Muscle of leg (tissue), 3 donors: ENCODE measurements at regions not wholly inside any gene's neighbourhood (a gene's known extent, or its start where the extent isn't known, plus 50 kb on each side); places are given as distances from the start of the nearest gene placed in this dataset.
A peak's percentile ranks its signal among the peaks of the same experiment; 100 is the strongest.

Experiments
- DNase-seq: peaks from one replicate; pipeline ENCODE4 v3.0.0; 2013
- H3K27ac ChIP-seq: one replicate; pipeline ENCODE4 v1.5.1; 2013; ENCODE audit warnings: mild to moderate bottlenecking, low read length, control low read depth
- H3K27me3 ChIP-seq: one replicate; pipeline ENCODE4 v1.6.1; 2013; ENCODE audit warnings: low read length; ENCODE audit not compliant: control insufficient read depth, insufficient read depth
- H3K36me3 ChIP-seq: one replicate; pipeline ENCODE4 v1.6.1; 2013; ENCODE audit warnings: low read length; ENCODE audit not compliant: control insufficient read depth, insufficient read depth
- H3K4me1 ChIP-seq: one replicate; pipeline ENCODE4 v1.6.1; 2013; ENCODE audit warnings: low read length; ENCODE audit not compliant: control insufficient read depth, insufficient read depth
- H3K4me3 ChIP-seq: one replicate; pipeline ENCODE4 v1.5.1; 2013; ENCODE audit warnings: low read length, control low read depth
- H3K9me3 ChIP-seq: replicated peaks from 2 replicates; pipeline ENCODE4 v1.6.1; 2013; ENCODE audit warnings: low read depth, low read length; ENCODE audit not compliant: control insufficient read depth
- WGBS: methylation state at CpG from one replicate; pipeline ENCODE4 v1.1.5; 2013; ENCODE audit warnings: missing lambda C conversion rate; ENCODE audit not compliant: insufficient coverage; 5-methylcytosine and 5-hydroxymethylcytosine counted together

- DNase-seq, result no peak
- Histone ChIP-seq H3K4me1 (no peaks in the 10 kb centered on the region), H3K9me3 (no peaks in the 10 kb centered on the region), H3K4me3 (no peak overlapping the region), H3K36me3 (no peaks in the 10 kb centered on the region), H3K27me3 (no peaks in the 10 kb centered on the region), H3K27ac (no peak overlapping the region)
Measured at GRCh38 chr6:113449051-113449450, 408.1 kb upstream of the MARCKS start.

GRCh38 chr6:113450061-113450465 lies 407.1 kb upstream of the MARCKS start:
- no peak for DNase-seq
- Histone ChIP-seq H3K4me1 (no peaks in the 10 kb centered on the region), H3K27me3 (no peaks in the 10 kb centered on the region), H3K36me3 (no peaks in the 10 kb centered on the region), H3K4me3 (no peak overlapping the region), H3K27ac (no peak overlapping the region), H3K9me3 (no peaks in the 10 kb centered on the region)
- WGBS, result no CpG with 5 or more reads among the region's 1 CpG

- no CpG with 5 or more reads among the region's 3 CpGs for WGBS
- no peak overlapping the region for H3K4me3 ChIP-seq
- H3K9me3 ChIP-seq, result no peaks in the 10 kb centered on the region
- H3K27ac ChIP-seq, result no peak overlapping the region
- H3K4me1 ChIP-seq, result no peaks in the 10 kb centered on the region
- H3K27me3 ChIP-seq, result no peaks in the 10 kb centered on the region
- no peak for DNase-seq
- H3K36me3 ChIP-seq, result no peaks in the 10 kb centered on the region
Measured at GRCh38 chr6:113451049-113451448, 406.1 kb upstream of the MARCKS start.

- Histone ChIP-seq H3K27ac (no peak overlapping the region), H3K9me3 (no peaks in the 10 kb centered on the region)
- WGBS, result 100% methylated on average over 1 of the region's 4 CpGs
Measured at GRCh38 chr6:113457198-113457597, 399.9 kb upstream of the MARCKS start.

GRCh38 chr6:113457751-113458150 lies 399.4 kb upstream of the MARCKS start:
- Histone ChIP-seq H3K4me3 (no peak overlapping the region), H3K36me3 (no peaks in the 10 kb centered on the region), H3K27me3 (no peaks in the 10 kb centered on the region), H3K4me1 (no peaks in the 10 kb centered on the region), H3K9me3 (no peaks in the 10 kb centered on the region), H3K27ac (no peak overlapping the region)
- no CpG with 5 or more reads among the region's 2 CpGs for WGBS
- no peak for DNase-seq

More at GRCh38 chr6:113457198-113457597, 399.9 kb upstream of the MARCKS start:
- no peak for DNase-seq
- no peaks in the 10 kb centered on the region for H3K4me1 ChIP-seq
- no peak overlapping the region for H3K4me3 ChIP-seq
- H3K36me3 ChIP-seq, result no peaks in the 10 kb centered on the region
- H3K27me3 ChIP-seq, result no peaks in the 10 kb centered on the region

GRCh38 chr6:113458368-113459010 lies 398.7 kb upstream of the MARCKS start:
- peak; percentile 18 for DNase-seq
- Histone ChIP-seq H3K27ac (no peak overlapping the region), H3K4me1 (no peaks in the 10 kb centered on the region), H3K36me3 (no peaks in the 10 kb centered on the region), H3K4me3 (no peak overlapping the region), H3K9me3 (no peaks in the 10 kb centered on the region), H3K27me3 (no peaks in the 10 kb centered on the region)
- WGBS, result no CpG with 5 or more reads among the region's 2 CpGs

GRCh38 chr6:113461153-113461932 lies 395.8 kb upstream of the MARCKS start:
- peak; percentile 79 for DNase-seq
- H3K27ac ChIP-seq, result no peak overlapping the region
- H3K9me3 ChIP-seq, result no peaks in the 10 kb centered on the region
- no peaks in the 10 kb centered on the region for H3K27me3 ChIP-seq
- H3K4me3 ChIP-seq, result no peak overlapping the region
- H3K4me1 ChIP-seq, result no peaks in the 10 kb centered on the region
- no CpG with 5 or more reads among the region's 4 CpGs for WGBS
- no peaks in the 10 kb centered on the region for H3K36me3 ChIP-seq

GRCh38 chr6:113464536-113464935 lies 392.6 kb upstream of the MARCKS start:
- Histone ChIP-seq H3K4me3 (no peak overlapping the region), H3K9me3 (no peaks in the 10 kb centered on the region), H3K27me3 (no peaks in the 10 kb centered on the region), H3K4me1 (no peaks in the 10 kb centered on the region), H3K27ac (no peak overlapping the region), H3K36me3 (no peaks in the 10 kb centered on the region)
- no peak for DNase-seq
- 100% methylated on average over 1 of the region's 3 CpGs for WGBS

GRCh38 chr6:113464960-113465359 lies 392.2 kb upstream of the MARCKS start:
- Histone ChIP-seq H3K4me1 (no peaks in the 10 kb centered on the region), H3K4me3 (no peak overlapping the region), H3K36me3 (no peaks in the 10 kb centered on the region), H3K27ac (no peak overlapping the region), H3K27me3 (no peaks in the 10 kb centered on the region), H3K9me3 (no peaks in the 10 kb centered on the region)
- no peak for DNase-seq
- whole genome bisulfite sequencing, result no CpG with 5 or more reads among the region's 3 CpGs

- no peak overlapping the region for H3K4me3 ChIP-seq
- H3K36me3 ChIP-seq, result no peaks in the 10 kb centered on the region
- no peak for DNase-seq
- no peak overlapping the region for H3K27ac ChIP-seq
- no peaks in the 10 kb centered on the region for H3K9me3 ChIP-seq
- no peaks in the 10 kb centered on the region for H3K4me1 ChIP-seq
- H3K27me3 ChIP-seq, result no peaks in the 10 kb centered on the region
- no CpG with 5 or more reads among the region's 4 CpGs for WGBS
Measured at GRCh38 chr6:113466526-113466925, 390.6 kb upstream of the MARCKS start.
